K562 (cell line): ENCODE measurements at regions not wholly inside any gene's neighbourhood (a gene's known extent, or its start where the extent isn't known, plus 50 kb on each side); places are given as distances from the start of the nearest gene placed in this dataset.

Source experiments
- ATAC-seq: fragments of 200-7000 bp; cut with Tn5 transposase; 3 replicates; pipeline ENCODE4 v1.9.1; 2020; ENCODE audit warnings: moderate library complexity
- BruUV-seq: library from RNA; stranded (reverse); fragments of 400-500 nt; replicated peaks from 2 replicates; lab custom pipeline; 2021; lab: Mats Ljungman, UMichigan
- CTCF ChIA-PET: fragments of 300-600 bp; formaldehyde crosslinking; extraction: SDS; loops from one replicate; lab custom pipeline; 2021; ENCODE audit warnings: low intra/inter-chr PET ratio; lab: Yijun Ruan, JAX
- POLR2A ChIA-PET: fragments of 300-600, 350-650 bp; sonication (Branson Sonifier 250); formaldehyde crosslinking; extraction: SDS; loops from one replicate; lab custom pipeline; 2021; ENCODE audit warnings: antibody characterized with exemption, inconsistent platforms; lab: Yijun Ruan, JAX
- DNase-seq, 4 experiments: peaks; one replicate each; pipeline versions ENCODE4 v3.0.0 to v3.0.0-alpha.2; 2011 to 2018; ENCODE audit warnings: low spot score in 3 of 4, mixed read lengths in 3 of 4; ENCODE audit errors: extremely low read depth in 1 of 4
- FAIRE-seq: peaks from 2 replicates; lab custom pipeline; 2011; peaks lifted over from hg19 to GRCh38; lab: Jason Lieb, UNC
- H2AFZ ChIP-seq: 2 replicates; pipeline ENCODE4 v1.6.0; 2011; ENCODE audit warnings: low read depth, low read length, control low read depth, inconsistent platforms
- H3K27ac ChIP-seq: fragments of 200-600 bp; 3 replicates; pipeline ENCODE4 v1.8.0; 2011; ENCODE audit warnings: low read depth, mild to moderate bottlenecking, control low read depth, inconsistent platforms, low read length, moderate library complexity, mixed read lengths; ENCODE audit errors: extremely low read depth
- H3K27me3 ChIP-seq, 2 experiments: fragments of 300-600 bp in 1 of 2; 2 replicates in 1 of 2; 3 replicates in 1 of 2; pipeline versions ENCODE4 v1.6.0 to v1.8.0; 2011; ENCODE audit warnings: inconsistent platforms in 2 of 2, low read length in 2 of 2, mild to moderate bottlenecking in 1 of 2, mixed read lengths in 1 of 2, moderate library complexity in 1 of 2; ENCODE audit not compliant: control insufficient read depth in 2 of 2, insufficient read depth in 2 of 2
- H3K36me3 ChIP-seq: fragments of 300-600 bp; 3 replicates; pipeline ENCODE4 v1.8.0; 2011; ENCODE audit warnings: mild to moderate bottlenecking, low read length, inconsistent platforms; ENCODE audit not compliant: control insufficient read depth, insufficient read depth
- H3K4me1 ChIP-seq, 2 experiments: fragments of 200-600 bp in 1 of 2; replicated peaks in 1 of 2; 2 replicates in 1 of 2; 3 replicates in 1 of 2; pipeline versions ENCODE4 v1.5.1 to v1.8.0; 2011; ENCODE audit warnings: inconsistent platforms in 2 of 2, low read length in 2 of 2, mild to moderate bottlenecking in 1 of 2, mixed read lengths in 1 of 2, moderate library complexity in 1 of 2; ENCODE audit not compliant: control insufficient read depth in 2 of 2, insufficient read depth in 2 of 2
- H3K4me2 ChIP-seq: 2 replicates; pipeline ENCODE4 v1.6.1; 2011; ENCODE audit warnings: low read length, control low read depth, inconsistent platforms, mixed read lengths; ENCODE audit not compliant: insufficient read depth
- H3K4me3 ChIP-seq: fragments of 200-600 bp; sonication (generic), shearing (Covaris generic); 2 replicates; pipeline ENCODE4 v1.5.1; 2016; ENCODE audit warnings: control low read depth, inconsistent platforms
- H3K79me2 ChIP-seq: fragments of 200-600 bp; 3 replicates; pipeline ENCODE4 v1.8.0; 2011; ENCODE audit warnings: low read length, inconsistent platforms; ENCODE audit not compliant: control insufficient read depth, insufficient read depth
- H3K9ac ChIP-seq, 2 experiments: 2 replicates each; pipeline versions ENCODE4 v1.6.0 to v1.6.1; 2011; ENCODE audit warnings: low read depth in 2 of 2, low read length in 2 of 2, control low read depth in 1 of 2, inconsistent platforms in 1 of 2, mild to moderate bottlenecking in 1 of 2, mixed read lengths in 1 of 2; ENCODE audit not compliant: insufficient read depth in 1 of 2
- H3K9me1 ChIP-seq: one replicate; pipeline ENCODE4 v1.6.0; 2011; ENCODE audit warnings: inconsistent platforms, mild to moderate bottlenecking, low read length, moderate library complexity; ENCODE audit not compliant: control insufficient read depth, insufficient read depth
- H3K9me3 ChIP-seq: replicated peaks from 2 replicates; pipeline ENCODE4 v1.5.1; 2011; ENCODE audit warnings: low read depth, low read length, inconsistent platforms; ENCODE audit not compliant: control insufficient read depth, insufficient read depth
- H4K20me1 ChIP-seq: replicated peaks from 2 replicates; pipeline ENCODE4 v1.6.1; 2011; ENCODE audit warnings: low read length, inconsistent platforms, mixed read lengths; ENCODE audit not compliant: control insufficient read depth, insufficient read depth
- ZNF23 ChIP-seq: fragments of 250-450 bp; sonication (Bioruptor Pico); IDR thresholded peaks from 2 replicates; pipeline ENCODE4 v1.4.0; 2020; ENCODE audit warnings: mild to moderate bottlenecking
- WGBS: fragments of 100-300 bp; shearing (Covaris generic); methylation state at CpG from one replicate; pipeline ENCODE4 v1.1.6; 2016; ENCODE audit warnings: low coverage, mixed read lengths; ENCODE audit not compliant: insufficient coverage; ENCODE audit errors: missing lambda C conversion rate; 5-methylcytosine and 5-hydroxymethylcytosine counted together
- in situ Hi-C: fragments of 300-500 bp; cut with MboI; formaldehyde crosslinking; loops from 4 replicates; pipeline ENCODE4 v1.15.0; 2018; ENCODE audit warnings: inconsistent platforms, mixed read lengths
- intact Hi-C: fragments of 100-400 bp; cut with micrococcal nuclease; formaldehyde crosslinking; loops from 2 replicates; pipeline ENCODE4 v1.14.2; 2022
- TF ChIP-seq, protein P1 (sequence below), 2 experiments: fragments of 450-650 bp; formaldehyde crosslinking in 1 of 2; IDR thresholded peaks; 2 replicates each; pipeline versions ENCODE4 v1.4.0 to v1.6.1; 2014 to 2020; ENCODE audit warnings: mild to moderate bottlenecking in 2 of 2, borderline replicate concordance in 1 of 2, low read depth in 1 of 2

DNA sequence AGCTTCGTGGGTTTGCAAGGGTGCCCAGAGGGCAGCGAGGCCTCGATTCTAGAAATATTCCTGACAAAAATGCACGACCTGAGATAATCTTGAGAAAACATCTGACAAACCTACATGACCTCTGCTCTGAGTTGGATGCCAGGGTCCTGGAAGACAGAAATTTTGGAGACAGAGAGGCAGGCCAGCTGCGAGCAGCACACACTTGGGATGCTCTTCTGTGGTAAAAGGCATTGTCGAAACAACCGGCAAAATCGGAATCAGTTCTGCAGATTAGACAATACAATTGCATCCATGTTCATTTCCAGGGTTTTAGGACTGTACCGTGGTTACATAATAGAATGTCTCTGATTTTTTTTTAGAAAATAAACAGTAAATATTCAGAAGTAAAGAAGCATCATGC, 74.2 kb downstream of the GADD45G start (continued):
- TF ChIP-seq, protein P1, sequence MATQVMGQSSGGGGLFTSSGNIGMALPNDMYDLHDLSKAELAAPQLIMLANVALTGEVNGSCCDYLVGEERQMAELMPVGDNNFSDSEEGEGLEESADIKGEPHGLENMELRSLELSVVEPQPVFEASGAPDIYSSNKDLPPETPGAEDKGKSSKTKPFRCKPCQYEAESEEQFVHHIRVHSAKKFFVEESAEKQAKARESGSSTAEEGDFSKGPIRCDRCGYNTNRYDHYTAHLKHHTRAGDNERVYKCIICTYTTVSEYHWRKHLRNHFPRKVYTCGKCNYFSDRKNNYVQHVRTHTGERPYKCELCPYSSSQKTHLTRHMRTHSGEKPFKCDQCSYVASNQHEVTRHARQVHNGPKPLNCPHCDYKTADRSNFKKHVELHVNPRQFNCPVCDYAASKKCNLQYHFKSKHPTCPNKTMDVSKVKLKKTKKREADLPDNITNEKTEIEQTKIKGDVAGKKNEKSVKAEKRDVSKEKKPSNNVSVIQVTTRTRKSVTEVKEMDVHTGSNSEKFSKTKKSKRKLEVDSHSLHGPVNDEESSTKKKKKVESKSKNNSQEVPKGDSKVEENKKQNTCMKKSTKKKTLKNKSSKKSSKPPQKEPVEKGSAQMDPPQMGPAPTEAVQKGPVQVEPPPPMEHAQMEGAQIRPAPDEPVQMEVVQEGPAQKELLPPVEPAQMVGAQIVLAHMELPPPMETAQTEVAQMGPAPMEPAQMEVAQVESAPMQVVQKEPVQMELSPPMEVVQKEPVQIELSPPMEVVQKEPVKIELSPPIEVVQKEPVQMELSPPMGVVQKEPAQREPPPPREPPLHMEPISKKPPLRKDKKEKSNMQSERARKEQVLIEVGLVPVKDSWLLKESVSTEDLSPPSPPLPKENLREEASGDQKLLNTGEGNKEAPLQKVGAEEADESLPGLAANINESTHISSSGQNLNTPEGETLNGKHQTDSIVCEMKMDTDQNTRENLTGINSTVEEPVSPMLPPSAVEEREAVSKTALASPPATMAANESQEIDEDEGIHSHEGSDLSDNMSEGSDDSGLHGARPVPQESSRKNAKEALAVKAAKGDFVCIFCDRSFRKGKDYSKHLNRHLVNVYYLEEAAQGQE (IDR thresholded peaks at IDR 0.05; ENCODE audit: borderline replicate concordance): no peak
- TF ChIP-seq, protein P1 (CRISPR knock-in tag; IDR thresholded peaks at IDR 0.05; ENCODE audit: low read depth): no peak

DNA sequence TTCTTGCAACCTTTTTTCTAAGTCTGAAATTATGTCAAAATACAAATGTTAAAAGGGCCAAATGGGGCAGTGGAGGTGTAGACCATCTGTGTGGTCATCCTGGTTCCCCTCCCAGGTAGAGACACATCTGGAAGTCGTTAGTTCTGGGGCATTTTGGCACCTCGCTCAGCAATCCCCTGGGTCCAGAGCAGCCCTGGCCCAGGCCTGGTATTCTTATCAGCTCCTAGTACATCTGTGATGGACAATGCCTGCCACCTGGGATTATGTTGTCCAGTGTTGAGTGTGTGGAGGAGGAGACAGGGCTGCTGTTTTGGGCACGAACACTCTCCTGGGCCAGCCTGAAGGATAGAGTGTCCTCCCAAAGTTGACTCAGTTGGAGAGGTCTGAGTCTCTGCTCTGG, 74.8 kb downstream of the GADD45G start:
- H3K9me1 ChIP-seq: no peaks in the 10 kb centered on the region
- FAIRE-seq (no peak), ATAC-seq (no peak), DNase-seq (no peak)
- no peaks in the 10 kb centered on the region for H3K9me3 ChIP-seq
- H3K27me3 ChIP-seq: peaks cover 0 to 14% of the 10 kb centered on the region in 2 experiments; a peak in 3 of 5 replicates
- H3K79me2 ChIP-seq: no peaks in the 10 kb centered on the region
- no peak overlapping the region for H3K27ac ChIP-seq
- H3K4me3 ChIP-seq: no peak overlapping the region
- no peaks in the 10 kb centered on the region for H4K20me1 ChIP-seq
- no peak overlapping the region for H3K4me2 ChIP-seq
- H3K9ac ChIP-seq: no peak overlapping the region
- H3K36me3 ChIP-seq: no peaks in the 10 kb centered on the region
- no TSS peak for BruUV-seq
- 0% methylated on average over 2 of the region's 3 CpGs for WGBS
- intact Hi-C loops (no loop called here), in situ Hi-C loops (no loop called here)
- ChIA-PET POLR2A (no interaction called here), CTCF (no interaction called here)
- H3K4me1 ChIP-seq: no peaks in the 10 kb centered on the region
- H2AFZ ChIP-seq: no peak overlapping the region
- TF ChIP-seq ZNF23: no peak
